Cardiac muscle cell (in vitro differentiated cells and primary cell): ENCODE measurements at regions not wholly inside any gene's neighbourhood (a gene's known extent, or its start where the extent isn't known, plus 50 kb on each side); places are given as distances from the start of the nearest gene placed in this dataset.

Experiments used
- DNase-seq, 2 donors: peaks; one replicate each; pipeline versions ENCODE4 v3.0.0 to v3.0.0-alpha.2; 2010 to 2017; ENCODE audit warnings: low read depth in 1 of 2, low spot score in 1 of 2
- H3K27ac ChIP-seq: fragments of 200-600 bp; sonication (generic); 2 replicates; pipeline ENCODE4 v1.5.1; 2016
- H3K27me3 ChIP-seq: fragments of 200-600 bp; sonication (generic); 2 replicates; pipeline ENCODE4 v1.6.0; 2016; ENCODE audit warnings: control low read depth
- H3K36me3 ChIP-seq: fragments of 200-600 bp; sonication (generic); 2 replicates; pipeline ENCODE4 v1.5.1; 2016; ENCODE audit warnings: control low read depth
- H3K4me1 ChIP-seq: fragments of 200-600 bp; sonication (generic); 2 replicates; pipeline ENCODE4 v1.8.1; 2017; ENCODE audit warnings: low read depth, mild to moderate bottlenecking, mixed run types
- H3K4me3 ChIP-seq: fragments of 200-600 bp; sonication (generic); 2 replicates; pipeline ENCODE4 v1.5.1; 2016; ENCODE audit warnings: mild to moderate bottlenecking
- H3K9me3 ChIP-seq: fragments of 200-600 bp; sonication (generic); 2 replicates; pipeline ENCODE4 v1.5.1; 2017; ENCODE audit warnings: low read depth, mild to moderate bottlenecking, control low read depth
- CTCF ChIP-seq: IDR thresholded peaks from 2 replicates; pipeline ENCODE4 v1.5.1; 2012; ENCODE audit warnings: low read depth, mild to moderate bottlenecking, low read length

- Histone ChIP-seq H3K27me3 (no peaks in the 10 kb centered on the region), H3K36me3 (no peaks in the 10 kb centered on the region), H3K4me3 (no peak overlapping the region), H3K9me3 (no peaks in the 10 kb centered on the region), H3K27ac (no peak overlapping the region), H3K4me1 (no peaks in the 10 kb centered on the region)
- TF ChIP-seq CTCF = no peak
- DNase-seq = no peak
These were observed 166.4 kb upstream of the IRAK1BP1 start for GRCh38 chr6:78700991-78701390.

- no peak for DNase-seq
- TF ChIP-seq CTCF = no peak
- no peaks in the 10 kb centered on the region for H3K4me1 ChIP-seq
- H3K27ac ChIP-seq = no peak overlapping the region
- no peaks in the 10 kb centered on the region for H3K27me3 ChIP-seq
- no peak overlapping the region for H3K4me3 ChIP-seq
- H3K36me3 ChIP-seq = no peaks in the 10 kb centered on the region
- no peaks in the 10 kb centered on the region for H3K9me3 ChIP-seq
These were observed 165.9 kb upstream of the IRAK1BP1 start for GRCh38 chr6:78701407-78701806.

- DNase-seq = no peak
- Histone ChIP-seq H3K4me1 (no peaks in the 10 kb centered on the region), H3K27me3 (no peaks in the 10 kb centered on the region), H3K27ac (no peak overlapping the region), H3K36me3 (no peaks in the 10 kb centered on the region), H3K9me3 (no peaks in the 10 kb centered on the region), H3K4me3 (no peak overlapping the region)
- TF ChIP-seq CTCF = no peak
These were observed 158.3 kb upstream of the IRAK1BP1 start for GRCh38 chr6:78709021-78709420.

- TF ChIP-seq CTCF = no peak
- Histone ChIP-seq H3K4me3 (no peak overlapping the region), H3K27me3 (no peaks in the 10 kb centered on the region), H3K27ac (no peak overlapping the region), H3K36me3 (no peaks in the 10 kb centered on the region), H3K9me3 (no peaks in the 10 kb centered on the region), H3K4me1 (no peaks in the 10 kb centered on the region)
- no peak for DNase-seq
These were observed 153.8 kb upstream of the IRAK1BP1 start for GRCh38 chr6:78713564-78713963.

- no peak for DNase-seq
- no peak overlapping the region for H3K27ac ChIP-seq
- TF ChIP-seq CTCF = no peak
These were observed 123.2 kb upstream of the IRAK1BP1 start for GRCh38 chr6:78744144-78744543.

GRCh38 chr6:78746457-78746856 lies 120.9 kb upstream of the IRAK1BP1 start:
- Histone ChIP-seq H3K36me3 (no peaks in the 10 kb centered on the region), H3K9me3 (no peaks in the 10 kb centered on the region), H3K27ac (no peak overlapping the region), H3K4me3 (no peak overlapping the region), H3K27me3 (no peaks in the 10 kb centered on the region), H3K4me1 (no peaks in the 10 kb centered on the region)
- no peak for DNase-seq
- no peak for TF ChIP-seq CTCF

More at GRCh38 chr6:78744144-78744543, 123.2 kb upstream of the IRAK1BP1 start:
- Histone ChIP-seq H3K27me3 (no peaks in the 10 kb centered on the region), H3K36me3 (no peaks in the 10 kb centered on the region), H3K9me3 (no peaks in the 10 kb centered on the region), H3K4me1 (no peaks in the 10 kb centered on the region), H3K4me3 (no peak overlapping the region)
